ENCODE measurements at regions not wholly inside any gene's neighbourhood (a gene's known extent, or its start where the extent isn't known, plus 50 kb on each side); places are given as distances from the start of the nearest gene placed in this dataset.

GRCh38 chr12:53810950-53811349 is 59.2 kb upstream of the CISTR start:
- peaks cover 0 to 5% of the 10 kb centered on the region in 2 experiments; a peak in 2 of 4 replicates for H3K4me1 Mint-ChIP-seq
- H3K4me3 Mint-ChIP-seq = no peak overlapping the region
- Histone ChIP-seq H3K14ac (ENCODE audit: insufficient read depth, low read length) (no peak overlapping the region), H3K4me2 (ENCODE audit: insufficient read depth, insufficient read length, low read length) (no peak overlapping the region), H3K9ac (ENCODE audit: extremely low read depth, insufficient read length, low read length) (no peak overlapping the region), H2BK120ac (ENCODE audit: low read depth, low read length, poor library complexity, severe bottlenecking) (no peak overlapping the region), H3K4ac (ENCODE audit: low read depth, low read length) (no peak overlapping the region), H2BK20ac (ENCODE audit: low read depth, low read length, poor library complexity, severe bottlenecking) (no peak overlapping the region), H3K23ac (ENCODE audit: insufficient read length, low read depth, low read length) (no peak overlapping the region), H4K5ac (ENCODE audit: insufficient read length, low read depth, low read length) (no peak overlapping the region), H3K27ac (ENCODE audit: insufficient read length, low read depth, low read length) (no peak overlapping the region), H2BK5ac (ENCODE audit: insufficient read length, low read length) (no peak overlapping the region), H3K79me1 (ENCODE audit: insufficient read depth, low read depth, low read length, poor library complexity, severe bottlenecking) (no peaks in the 10 kb centered on the region), H3K4me1 (ENCODE audit: insufficient read depth, low read length) (no peaks in the 10 kb centered on the region), H4K91ac (ENCODE audit: insufficient read length, low read depth, low read length) (no peak overlapping the region), H4K20me1 (ENCODE audit: control insufficient read depth, insufficient read depth, insufficient read length) (no peaks in the 10 kb centered on the region), H3K23me2 (ENCODE audit: insufficient read length, low read depth, low read length, poor library complexity, severe bottlenecking) (no peaks in the 10 kb centered on the region), H3K27me3 (ENCODE audit: insufficient read depth, low read length) (no peaks in the 10 kb centered on the region; the same call in 1 of the 2 replicates), H4K8ac (replicated peaks; ENCODE audit: insufficient read length, low read depth, low read length) (no peak overlapping the region), H3K56ac (ENCODE audit: insufficient read length, low read depth, low read length) (no peak overlapping the region), H3K18ac (ENCODE audit: insufficient read length, low read depth, low read length) (no peak overlapping the region), H3K79me2 (ENCODE audit: insufficient read depth, low read length) (no peaks in the 10 kb centered on the region), H2AFZ (ENCODE audit: low read length) (no peak overlapping the region), H3K9me3 (ENCODE audit: control insufficient read depth, low read depth, low read length) (no peaks in the 10 kb centered on the region), H2AK5ac (ENCODE audit: insufficient read length, low read length) (no peak overlapping the region), H2BK15ac (ENCODE audit: low read depth, low read length) (no peak overlapping the region), H2BK12ac (ENCODE audit: insufficient read length, low read depth, low read length) (no peak overlapping the region), H3T11ph (ENCODE audit: low read length) (no peak overlapping the region)
- H3K27me3 Mint-ChIP-seq (ENCODE audit: low read depth) = peaks cover 15% of the 10 kb centered on the region
- no peak for DNase-seq
- H3K9me3 Mint-ChIP-seq = no peaks in the 10 kb centered on the region
- no peaks in the 10 kb centered on the region for H3K36me3 Mint-ChIP-seq (ENCODE audit: insufficient read depth in 1 of 3, low read depth in 3 of 3)
- TF ChIP-seq CTCF (conservative IDR thresholded peaks at IDR 0.05) = no peak
- no peak overlapping the region for H3K27ac Mint-ChIP-seq
- 100% methylated on average over 1 of the region's 1 CpG for WGBS (ENCODE audit: extremely low coverage, insufficient read length, low lambda C conversion rate)
